Muscle of leg (tissue), 3 donors: ENCODE measurements at regions not wholly inside any gene's neighbourhood (a gene's known extent, or its start where the extent isn't known, plus 50 kb on each side); places are given as distances from the start of the nearest gene placed in this dataset.

Experiments
- DNase-seq: peaks from one replicate; pipeline ENCODE4 v3.0.0; 2013
- H3K27ac ChIP-seq: one replicate; pipeline ENCODE4 v1.5.1; 2013; ENCODE audit warnings: mild to moderate bottlenecking, low read length, control low read depth
- H3K27me3 ChIP-seq: one replicate; pipeline ENCODE4 v1.6.1; 2013; ENCODE audit warnings: low read length; ENCODE audit not compliant: control insufficient read depth, insufficient read depth
- H3K36me3 ChIP-seq: one replicate; pipeline ENCODE4 v1.6.1; 2013; ENCODE audit warnings: low read length; ENCODE audit not compliant: control insufficient read depth, insufficient read depth
- H3K4me1 ChIP-seq: one replicate; pipeline ENCODE4 v1.6.1; 2013; ENCODE audit warnings: low read length; ENCODE audit not compliant: control insufficient read depth, insufficient read depth
- H3K4me3 ChIP-seq: one replicate; pipeline ENCODE4 v1.5.1; 2013; ENCODE audit warnings: low read length, control low read depth
- H3K9me3 ChIP-seq: replicated peaks from 2 replicates; pipeline ENCODE4 v1.6.1; 2013; ENCODE audit warnings: low read depth, low read length; ENCODE audit not compliant: control insufficient read depth
- WGBS: methylation state at CpG from one replicate; pipeline ENCODE4 v1.1.5; 2013; ENCODE audit warnings: missing lambda C conversion rate; ENCODE audit not compliant: insufficient coverage; 5-methylcytosine and 5-hydroxymethylcytosine counted together

- Histone ChIP-seq H3K27me3 (no peaks in the 10 kb centered on the region), H3K27ac (no peak overlapping the region), H3K4me1 (no peaks in the 10 kb centered on the region), H3K4me3 (no peak overlapping the region), H3K9me3 (no peaks in the 10 kb centered on the region), H3K36me3 (no peaks in the 10 kb centered on the region)
- no peak for DNase-seq
- WGBS, result no CpG with 5 or more reads among the region's 2 CpGs
Measured at GRCh38 chr4:35772291-35772690, 472.0 kb downstream of the ARAP2 start.

- H3K4me1 ChIP-seq, result no peaks in the 10 kb centered on the region
- DNase-seq, result no peak
- 75% methylated on average over 1 of the region's 1 CpG for WGBS
- H3K27me3 ChIP-seq, result no peaks in the 10 kb centered on the region
- no peaks in the 10 kb centered on the region for H3K36me3 ChIP-seq
- H3K4me3 ChIP-seq, result no peak overlapping the region
- H3K9me3 ChIP-seq, result no peaks in the 10 kb centered on the region
- no peak overlapping the region for H3K27ac ChIP-seq
Measured at GRCh38 chr4:35789899-35790574, 454.3 kb downstream of the ARAP2 start.

- WGBS, result no CpG with 5 or more reads among the region's 1 CpG
Measured at GRCh38 chr4:35793045-35793722, 451.1 kb downstream of the ARAP2 start.

GRCh38 chr4:35793766-35794165 is 450.5 kb downstream of the ARAP2 start:
- H3K4me3 ChIP-seq, result no peak overlapping the region
- no peaks in the 10 kb centered on the region for H3K4me1 ChIP-seq
- no CpG with 5 or more reads among the region's 1 CpG for WGBS
- no peaks in the 10 kb centered on the region for H3K36me3 ChIP-seq
- H3K27ac ChIP-seq, result no peak overlapping the region
- no peaks in the 10 kb centered on the region for H3K27me3 ChIP-seq
- H3K9me3 ChIP-seq, result no peaks in the 10 kb centered on the region
- DNase-seq, result no peak

More at GRCh38 chr4:35793045-35793722, 451.1 kb downstream of the ARAP2 start:
- no peak for DNase-seq
- H3K4me1 ChIP-seq, result no peaks in the 10 kb centered on the region
- no peaks in the 10 kb centered on the region for H3K27me3 ChIP-seq
- no peaks in the 10 kb centered on the region for H3K36me3 ChIP-seq
- H3K4me3 ChIP-seq, result no peak overlapping the region
- no peak overlapping the region for H3K27ac ChIP-seq
- no peaks in the 10 kb centered on the region for H3K9me3 ChIP-seq

- no peak for DNase-seq
- Histone ChIP-seq H3K27me3 (no peaks in the 10 kb centered on the region), H3K36me3 (no peaks in the 10 kb centered on the region), H3K4me1 (no peaks in the 10 kb centered on the region), H3K9me3 (peaks cover 6% of the 10 kb centered on the region), H3K27ac (no peak overlapping the region), H3K4me3 (no peak overlapping the region)
- 89% methylated on average over 5 of the region's 5 CpGs for WGBS
Measured at GRCh38 chr4:35800669-35801068, 443.6 kb downstream of the ARAP2 start.

- Histone ChIP-seq H3K27ac (no peak overlapping the region), H3K4me3 (no peak overlapping the region), H3K9me3 (peaks cover 6% of the 10 kb centered on the region), H3K36me3 (no peaks in the 10 kb centered on the region), H3K27me3 (no peaks in the 10 kb centered on the region), H3K4me1 (no peaks in the 10 kb centered on the region)
- DNase-seq, result no peak
- 100% methylated on average over 2 of the region's 2 CpGs for WGBS
Measured at GRCh38 chr4:35802644-35803043, 441.7 kb downstream of the ARAP2 start.

- H3K36me3 ChIP-seq, result no peaks in the 10 kb centered on the region
- DNase-seq, result no peak
- no peak overlapping the region for H3K4me3 ChIP-seq
- H3K27me3 ChIP-seq, result no peaks in the 10 kb centered on the region
- peaks cover 3% of the 10 kb centered on the region for H3K9me3 ChIP-seq
- H3K4me1 ChIP-seq, result no peaks in the 10 kb centered on the region
- H3K27ac ChIP-seq, result no peak overlapping the region
- 75% methylated on average over 1 of the region's 4 CpGs for WGBS
Measured at GRCh38 chr4:35818520-35818919, 425.8 kb downstream of the ARAP2 start.

GRCh38 chr4:35820003-35820402 is 424.3 kb downstream of the ARAP2 start:
- Histone ChIP-seq H3K9me3 (peaks cover 3% of the 10 kb centered on the region), H3K27me3 (no peaks in the 10 kb centered on the region), H3K4me1 (no peaks in the 10 kb centered on the region), H3K36me3 (no peaks in the 10 kb centered on the region), H3K27ac (no peak overlapping the region), H3K4me3 (no peak overlapping the region)
- no CpG with 5 or more reads among the region's 1 CpG for WGBS
- DNase-seq, result peak; percentile 67

GRCh38 chr4:35824231-35824630 is 420.1 kb downstream of the ARAP2 start:
- Histone ChIP-seq H3K27me3 (no peaks in the 10 kb centered on the region), H3K4me3 (no peak overlapping the region), H3K4me1 (no peaks in the 10 kb centered on the region), H3K9me3 (peaks cover 3% of the 10 kb centered on the region), H3K27ac (no peak overlapping the region), H3K36me3 (no peaks in the 10 kb centered on the region)
- WGBS, result no CpG with 5 or more reads among the region's 8 CpGs
- no peak for DNase-seq

GRCh38 chr4:35835893-35836292 is 408.4 kb downstream of the ARAP2 start:
- DNase-seq, result no peak
- Histone ChIP-seq H3K27ac (no peak overlapping the region), H3K4me3 (no peak overlapping the region), H3K4me1 (no peaks in the 10 kb centered on the region), H3K36me3 (no peaks in the 10 kb centered on the region), H3K9me3 (peaks cover 5% of the 10 kb centered on the region), H3K27me3 (no peaks in the 10 kb centered on the region)
